ENCODE measurements at regions not wholly inside any gene's neighbourhood (a gene's known extent, or its start where the extent isn't known, plus 50 kb on each side); places are given as distances from the start of the nearest gene placed in this dataset.

DNA sequence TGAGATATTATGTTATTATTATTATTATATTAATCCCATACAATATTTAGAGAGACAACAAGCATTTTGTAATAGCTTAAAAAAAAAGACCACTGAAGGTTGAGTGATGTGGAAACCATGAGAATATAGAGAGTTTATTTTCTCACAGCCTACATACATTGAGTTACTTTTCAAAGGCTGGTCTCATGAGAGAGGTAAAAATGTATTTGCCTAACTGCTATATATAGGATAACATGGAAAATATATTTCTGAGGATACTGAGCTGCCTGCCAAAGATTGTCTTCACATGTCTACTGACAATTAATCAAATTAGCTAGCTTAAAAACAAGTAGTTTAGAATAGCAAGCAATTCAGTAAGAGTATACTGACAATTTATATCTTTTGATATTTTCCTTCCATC, 192.2 kb upstream of the NRIP1 start:
- DNase-seq (ENCODE audit: low spot score): no peak
- in situ Hi-C loops (cut with MboI; ENCODE audit: low pct_unique_long_range_greater_than_20kb, low sequenced_read_pairs, unreplicated experiment): no loop called here
- TF ChIP-seq, protein P1, sequence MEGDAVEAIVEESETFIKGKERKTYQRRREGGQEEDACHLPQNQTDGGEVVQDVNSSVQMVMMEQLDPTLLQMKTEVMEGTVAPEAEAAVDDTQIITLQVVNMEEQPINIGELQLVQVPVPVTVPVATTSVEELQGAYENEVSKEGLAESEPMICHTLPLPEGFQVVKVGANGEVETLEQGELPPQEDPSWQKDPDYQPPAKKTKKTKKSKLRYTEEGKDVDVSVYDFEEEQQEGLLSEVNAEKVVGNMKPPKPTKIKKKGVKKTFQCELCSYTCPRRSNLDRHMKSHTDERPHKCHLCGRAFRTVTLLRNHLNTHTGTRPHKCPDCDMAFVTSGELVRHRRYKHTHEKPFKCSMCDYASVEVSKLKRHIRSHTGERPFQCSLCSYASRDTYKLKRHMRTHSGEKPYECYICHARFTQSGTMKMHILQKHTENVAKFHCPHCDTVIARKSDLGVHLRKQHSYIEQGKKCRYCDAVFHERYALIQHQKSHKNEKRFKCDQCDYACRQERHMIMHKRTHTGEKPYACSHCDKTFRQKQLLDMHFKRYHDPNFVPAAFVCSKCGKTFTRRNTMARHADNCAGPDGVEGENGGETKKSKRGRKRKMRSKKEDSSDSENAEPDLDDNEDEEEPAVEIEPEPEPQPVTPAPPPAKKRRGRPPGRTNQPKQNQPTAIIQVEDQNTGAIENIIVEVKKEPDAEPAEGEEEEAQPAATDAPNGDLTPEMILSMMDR (IDR thresholded peaks at IDR 0.05; ENCODE audit: extremely low read depth, insufficient read depth, missing control alignments): no peak

DNA sequence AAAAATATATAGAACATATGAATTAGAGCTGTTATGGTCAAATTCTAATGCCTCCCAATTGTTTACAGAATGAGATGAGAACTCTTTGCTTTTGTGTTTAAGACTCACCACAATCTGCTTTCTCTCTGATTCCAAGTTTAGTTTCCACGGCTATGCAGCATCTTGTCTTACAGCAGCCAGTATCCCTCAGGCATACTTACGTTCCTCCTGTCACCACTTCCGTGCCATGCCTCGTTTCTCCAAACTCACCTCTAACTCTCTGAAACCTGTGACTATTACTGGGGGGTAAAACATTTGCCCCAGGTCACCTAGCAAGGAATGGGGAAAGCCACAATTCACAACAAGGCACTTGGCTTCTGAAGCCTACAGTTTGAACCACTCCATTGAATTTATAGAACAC, 192.8 kb upstream of the NRIP1 start:
- no peak for DNase-seq (ENCODE audit: low spot score)
- TF ChIP-seq, protein P1 (IDR thresholded peaks at IDR 0.05; ENCODE audit: extremely low read depth, insufficient read depth, missing control alignments): no peak
- in situ Hi-C loops (cut with MboI; ENCODE audit: low pct_unique_long_range_greater_than_20kb, low sequenced_read_pairs, unreplicated experiment): no loop called here

DNA sequence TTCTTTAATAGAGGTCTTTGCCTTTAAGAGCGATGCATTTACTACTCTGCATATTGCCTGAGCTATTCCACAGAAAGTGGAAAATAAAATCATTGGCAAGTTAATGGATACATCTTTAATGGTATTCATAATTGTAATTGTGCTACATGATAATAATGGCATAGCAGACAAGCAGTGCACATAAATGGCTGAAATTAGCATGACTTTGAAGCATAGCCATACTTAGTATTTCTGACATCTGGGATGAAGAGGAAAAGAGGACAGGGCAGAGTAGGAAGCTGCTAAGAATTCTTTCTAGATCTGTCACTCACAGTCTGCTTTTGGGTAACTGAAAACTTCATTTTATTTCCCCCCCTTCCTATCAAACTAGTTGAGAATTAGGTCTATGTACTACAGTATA, 195.0 kb upstream of the NRIP1 start:
- in situ Hi-C loops (cut with MboI; ENCODE audit: low pct_unique_long_range_greater_than_20kb, low sequenced_read_pairs, unreplicated experiment): no loop called here
- no peak for DNase-seq (ENCODE audit: low spot score)
- TF ChIP-seq, protein P1 (IDR thresholded peaks at IDR 0.05; ENCODE audit: extremely low read depth, insufficient read depth, missing control alignments): no peak

DNA sequence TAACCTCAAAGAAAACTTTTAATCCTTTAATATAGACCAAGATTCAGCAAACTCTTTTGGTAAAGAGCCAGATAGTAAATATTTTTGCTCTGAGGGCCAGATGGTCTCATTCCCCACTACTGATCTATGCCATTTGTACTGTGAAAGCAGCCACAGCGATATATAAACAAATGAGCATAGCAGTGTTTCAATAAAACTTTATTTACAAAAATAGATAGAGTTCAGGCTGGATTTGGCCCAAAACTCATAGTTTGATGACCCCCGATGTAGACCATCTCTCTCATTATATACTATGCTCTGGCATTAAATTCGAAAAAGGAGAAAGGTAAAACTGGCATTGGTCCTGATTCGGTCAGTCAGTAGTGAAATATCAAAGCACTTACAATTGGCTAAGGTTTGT, 195.8 kb upstream of the NRIP1 start:
- in situ Hi-C loops (cut with MboI; ENCODE audit: low pct_unique_long_range_greater_than_20kb, low sequenced_read_pairs, unreplicated experiment): no loop called here
- DNase-seq (ENCODE audit: low spot score): no peak
- TF ChIP-seq, protein P1 (IDR thresholded peaks at IDR 0.05; ENCODE audit: extremely low read depth, insufficient read depth, missing control alignments): no peak

DNA sequence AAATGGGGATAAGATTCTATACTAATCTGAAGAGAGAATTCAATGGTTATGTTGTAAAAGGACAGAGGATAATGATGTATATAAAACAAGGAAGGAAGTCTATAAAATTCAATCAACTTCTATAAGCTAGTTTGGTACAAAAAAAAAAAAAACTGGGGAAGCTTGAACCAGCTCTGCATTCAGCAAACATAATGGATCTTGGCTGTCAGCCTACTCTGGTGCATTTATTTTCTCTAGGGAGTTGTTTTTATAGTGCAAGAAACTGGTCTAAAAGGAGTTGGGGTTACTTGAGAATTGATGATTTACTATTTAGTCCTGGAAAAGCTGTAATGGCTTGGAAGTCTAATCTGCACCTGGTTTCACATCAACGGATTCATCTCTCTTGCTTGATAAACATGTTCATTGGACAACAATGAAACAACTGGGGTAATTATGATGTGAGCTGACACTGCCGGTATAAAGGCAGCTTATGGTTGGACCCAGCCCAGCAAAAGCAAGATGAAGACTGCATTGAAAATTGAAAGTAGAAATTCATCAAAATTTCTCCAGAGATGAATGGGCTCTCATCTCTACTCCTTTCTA, 199.4 kb upstream of the NRIP1 start:
- TF ChIP-seq, protein P1 (IDR thresholded peaks at IDR 0.05; ENCODE audit: extremely low read depth, insufficient read depth, missing control alignments): no peak
- DNase-seq (ENCODE audit: low spot score): no peak
- in situ Hi-C loops (cut with MboI; ENCODE audit: low pct_unique_long_range_greater_than_20kb, low sequenced_read_pairs, unreplicated experiment): no loop called here

DNA sequence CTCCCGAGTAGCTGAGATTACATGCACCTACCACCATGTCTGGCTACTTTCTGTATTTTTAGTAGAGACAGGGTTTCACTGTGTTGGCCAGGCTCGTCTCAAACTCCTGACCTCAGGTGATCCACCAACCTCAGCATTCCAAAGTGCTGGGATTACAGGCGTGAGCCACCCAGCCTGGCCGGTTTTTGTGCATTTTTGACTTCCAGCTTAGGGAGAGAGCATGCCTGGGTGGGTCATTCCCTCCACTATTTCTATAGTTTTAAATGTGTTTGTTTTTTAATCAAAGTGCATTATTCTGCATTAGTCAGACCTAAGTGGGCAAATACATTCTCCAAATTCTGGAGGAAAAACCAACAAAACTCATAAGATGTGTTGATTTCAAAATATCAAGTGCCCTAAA, 207.4 kb upstream of the NRIP1 start:
- in situ Hi-C loops (cut with MboI; ENCODE audit: low pct_unique_long_range_greater_than_20kb, low sequenced_read_pairs, unreplicated experiment): no loop called here
- TF ChIP-seq, protein P1 (IDR thresholded peaks at IDR 0.05; ENCODE audit: extremely low read depth, insufficient read depth, missing control alignments): no peak
- no peak for DNase-seq (ENCODE audit: low spot score)

DNA sequence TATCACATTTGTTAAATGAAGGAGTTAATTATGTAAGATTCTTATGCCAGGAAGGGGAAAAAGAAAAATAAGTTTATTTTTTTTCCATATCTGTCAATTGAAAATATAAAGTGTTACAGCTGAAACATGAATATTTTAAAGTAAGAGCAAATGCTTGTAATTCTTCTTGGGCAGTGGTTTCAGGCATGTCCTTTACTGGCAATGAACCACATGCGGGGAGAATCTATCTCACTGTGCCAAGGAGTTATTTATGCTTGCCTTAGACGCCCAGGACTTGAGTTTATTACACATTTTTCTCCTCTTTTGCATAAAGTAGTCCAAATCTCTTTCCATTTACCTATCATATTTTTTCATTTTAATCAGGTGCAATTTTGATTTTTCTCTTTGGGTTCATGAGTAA, 207.8 kb upstream of the NRIP1 start:
- in situ Hi-C loops (cut with MboI; ENCODE audit: low pct_unique_long_range_greater_than_20kb, low sequenced_read_pairs, unreplicated experiment): no loop called here
- DNase-seq (ENCODE audit: low spot score): no peak
- TF ChIP-seq, protein P1 (IDR thresholded peaks at IDR 0.05; ENCODE audit: extremely low read depth, insufficient read depth, missing control alignments): no peak
